ENCODE measurements at regions not wholly inside any gene's neighbourhood (a gene's known extent, or its start where the extent isn't known, plus 50 kb on each side); places are given as distances from the start of the nearest gene placed in this dataset.

- DNase-seq (ENCODE audit: low spot score) = no peak
Observed at GRCh38 chr11:30089921-30090320, 73.1 kb upstream of the KCNA4 start.

GRCh38 chr11:30091246-30091645 lies 74.4 kb upstream of the KCNA4 start:
- no peak for DNase-seq (ENCODE audit: low spot score)

- DNase-seq (ENCODE audit: low spot score) = no peak
Observed at GRCh38 chr11:30091737-30092136, 74.9 kb upstream of the KCNA4 start.

DNA sequence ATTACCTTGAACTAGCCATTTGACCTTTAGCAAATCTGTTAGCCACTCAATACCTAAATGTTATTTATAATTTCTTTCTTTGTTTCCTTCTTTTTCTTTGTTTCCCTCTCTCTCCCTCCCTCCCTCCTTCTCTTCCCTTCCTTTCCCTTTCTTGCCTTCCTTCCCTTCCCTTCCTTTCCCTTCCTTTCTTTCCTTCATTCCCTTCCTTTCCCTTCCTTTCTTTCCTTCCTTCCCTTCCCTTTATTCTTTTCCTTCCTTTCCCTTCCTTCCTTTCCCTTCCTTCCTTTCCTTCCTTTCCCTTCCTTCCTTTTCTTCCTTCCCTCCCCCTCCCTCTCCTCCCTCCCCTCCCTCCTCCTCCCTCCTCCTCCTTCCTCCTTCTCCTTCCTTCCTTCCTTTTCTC lies 75.7 kb upstream of the KCNA4 start:
- DNase-seq (ENCODE audit: low spot score) = no peak

- DNase-seq (ENCODE audit: low spot score) = no peak
Observed at GRCh38 chr11:30100495-30100894, 83.7 kb upstream of the KCNA4 start.

GRCh38 chr11:30106222-30107181 lies 89.7 kb upstream of the KCNA4 start:
- no peak for DNase-seq (ENCODE audit: low spot score)

DNA sequence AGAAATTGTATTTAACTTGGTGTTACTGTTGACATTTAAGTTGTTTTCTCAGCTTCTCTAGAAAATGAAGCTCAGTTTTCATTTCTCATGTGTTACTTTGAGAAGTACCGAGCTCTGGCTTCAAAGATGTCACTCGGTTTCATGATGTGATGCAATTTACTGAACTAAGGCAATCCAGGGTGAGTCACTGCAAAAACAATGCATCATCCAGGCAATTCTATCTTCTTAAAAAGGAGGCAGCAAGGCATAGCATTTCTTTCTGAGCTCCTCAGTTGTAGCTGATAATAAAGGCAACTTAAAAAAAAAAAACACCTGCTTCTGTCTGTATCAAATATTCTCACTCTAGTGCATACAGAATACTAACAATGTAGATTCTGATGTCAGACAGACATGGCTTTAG lies 91.1 kb upstream of the KCNA4 start:
- DNase-seq (ENCODE audit: low spot score) = peak; percentile 62

- no peak for DNase-seq (ENCODE audit: low spot score)
Observed at GRCh38 chr11:30109774-30110173, 92.9 kb upstream of the KCNA4 start.

DNA sequence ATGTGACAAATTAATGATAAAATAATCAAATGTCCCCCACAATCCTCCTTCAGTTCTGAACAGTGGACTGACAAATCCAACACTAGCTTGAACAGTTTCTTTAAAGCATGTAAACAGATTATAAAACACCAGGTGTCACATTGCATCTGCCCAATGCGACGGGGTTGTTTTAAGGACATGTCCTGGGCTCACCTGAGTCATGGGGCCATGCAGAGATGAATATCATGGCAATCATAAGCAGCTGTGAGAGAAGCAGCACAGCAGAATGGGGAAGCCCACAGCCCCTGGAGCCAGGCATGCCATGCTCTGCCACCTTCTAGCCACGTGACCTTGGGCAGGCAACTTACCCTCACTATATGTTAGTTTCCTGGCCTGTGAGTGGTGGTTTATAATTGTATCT lies 93.9 kb upstream of the KCNA4 start:
- DNase-seq (ENCODE audit: low spot score) = no peak

GRCh38 chr11:30111786-30112185 lies 95.0 kb upstream of the KCNA4 start:
- no peak for DNase-seq (ENCODE audit: low spot score)

DNA sequence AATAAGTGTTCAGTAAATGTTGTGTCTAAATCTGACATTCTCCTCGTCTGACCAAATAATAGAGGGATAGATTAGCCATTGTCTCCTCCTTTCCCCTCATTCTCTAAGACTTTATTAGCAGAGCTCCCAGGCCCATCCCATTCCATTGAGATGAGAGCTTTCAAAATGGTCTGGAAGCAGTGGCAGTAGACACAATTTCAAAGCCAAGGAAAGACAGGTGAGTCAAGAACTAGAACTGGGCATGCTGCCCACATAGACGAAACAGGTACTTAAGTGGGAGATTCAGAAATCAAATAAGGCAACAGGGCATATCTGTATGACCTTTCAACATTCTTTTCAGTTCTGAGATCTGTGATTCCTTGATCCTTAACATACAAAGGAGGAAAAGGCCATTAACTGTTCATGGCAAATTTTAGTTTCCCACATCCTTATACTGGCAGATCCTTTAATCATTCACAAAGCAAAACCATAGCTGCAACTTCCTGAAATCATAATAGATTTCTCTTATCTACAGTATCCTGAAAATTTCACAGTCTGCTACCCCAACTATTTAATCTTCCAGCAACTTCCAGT lies 96.6 kb upstream of the KCNA4 start:
- no peak for DNase-seq (ENCODE audit: low spot score)

GRCh38 chr11:30116512-30116911 lies 99.7 kb upstream of the KCNA4 start:
- no peak for DNase-seq (ENCODE audit: low spot score)

- DNase-seq (ENCODE audit: low spot score) = no peak
Observed at GRCh38 chr11:30120045-30120589, 103.3 kb upstream of the KCNA4 start.

DNA sequence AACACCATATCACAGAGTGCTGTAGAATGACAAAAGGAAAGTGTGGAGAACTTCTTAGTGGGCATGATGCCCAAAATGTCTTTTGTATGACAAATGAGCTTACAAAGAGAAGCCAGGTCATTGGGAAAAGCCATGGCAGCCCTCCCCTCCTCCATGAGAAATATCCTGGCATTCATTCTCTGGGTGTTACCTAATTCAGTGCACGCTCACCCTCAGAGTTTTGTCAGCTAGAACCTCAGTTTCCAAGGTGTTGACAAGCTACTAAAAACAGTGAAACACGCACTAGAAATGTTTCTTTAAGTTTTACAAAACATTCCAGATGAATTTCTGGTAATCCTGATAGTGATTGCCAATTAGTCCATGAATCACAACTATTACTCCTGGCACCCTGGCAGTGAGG lies 105.4 kb upstream of the FSHB start:
- DNase-seq (ENCODE audit: low spot score) = no peak

DNA sequence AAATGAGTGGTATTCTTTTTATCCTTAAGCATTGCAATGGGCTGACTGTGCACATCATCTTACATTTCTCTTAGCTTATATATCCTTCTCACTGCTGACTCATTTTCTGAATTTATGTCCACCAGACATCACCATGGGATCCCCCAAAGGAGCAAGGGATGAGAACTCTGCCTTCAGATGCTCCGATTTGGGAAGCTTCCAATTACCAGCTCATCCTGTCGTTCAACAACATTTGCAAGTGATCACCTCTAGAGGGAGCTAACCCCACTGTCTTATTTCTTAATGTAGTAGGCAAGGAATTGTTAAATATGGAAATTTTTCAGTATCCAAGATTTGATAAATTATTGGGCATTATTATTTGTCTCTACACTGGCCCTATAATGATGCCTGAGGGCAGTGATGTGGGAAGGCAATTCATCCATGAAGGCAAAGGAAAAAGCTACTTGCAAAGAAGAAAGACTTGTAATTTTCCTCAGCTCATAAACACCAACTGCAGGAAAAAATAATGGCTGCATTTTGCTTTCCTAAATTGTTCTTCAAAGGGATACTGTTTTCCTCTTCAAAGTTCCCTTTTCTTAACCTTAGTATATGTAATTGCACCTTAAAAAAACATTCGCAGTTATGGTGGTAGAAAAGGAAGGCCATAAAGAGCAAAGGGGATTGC lies 102.4 kb upstream of the FSHB start:
- peak; percentile 80 for DNase-seq (ENCODE audit: low spot score)

DNA sequence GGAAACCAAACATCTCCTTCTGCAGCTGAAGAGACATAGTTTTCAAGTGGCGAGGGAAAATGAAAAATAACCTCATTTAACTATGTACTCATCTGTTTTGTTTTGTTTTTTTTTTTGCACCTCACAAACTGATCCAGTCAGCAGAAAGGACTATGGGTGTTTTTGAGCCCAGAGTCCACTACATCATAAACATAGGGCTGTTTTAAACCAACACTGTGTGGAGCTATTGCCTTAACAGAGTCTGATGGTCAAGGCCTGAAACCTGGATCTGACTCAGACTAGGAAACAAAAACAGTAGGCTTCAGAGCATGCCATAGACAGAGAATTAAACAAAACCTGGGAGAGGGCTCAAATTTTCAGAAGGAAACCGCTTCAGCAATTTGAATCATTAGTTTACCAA lies 99.3 kb upstream of the FSHB start:
- peak; percentile 25 for DNase-seq (ENCODE audit: low spot score)

GRCh38 chr11:30133281-30133680 lies 97.5 kb upstream of the FSHB start:
- DNase-seq (ENCODE audit: low spot score) = no peak

GRCh38 chr11:30143098-30143705 lies 87.6 kb upstream of the FSHB start:
- DNase-seq (ENCODE audit: low spot score) = peak; percentile 41

- DNase-seq (ENCODE audit: low spot score) = no peak
Observed at GRCh38 chr11:30147293-30147692, 83.5 kb upstream of the FSHB start.

DNA sequence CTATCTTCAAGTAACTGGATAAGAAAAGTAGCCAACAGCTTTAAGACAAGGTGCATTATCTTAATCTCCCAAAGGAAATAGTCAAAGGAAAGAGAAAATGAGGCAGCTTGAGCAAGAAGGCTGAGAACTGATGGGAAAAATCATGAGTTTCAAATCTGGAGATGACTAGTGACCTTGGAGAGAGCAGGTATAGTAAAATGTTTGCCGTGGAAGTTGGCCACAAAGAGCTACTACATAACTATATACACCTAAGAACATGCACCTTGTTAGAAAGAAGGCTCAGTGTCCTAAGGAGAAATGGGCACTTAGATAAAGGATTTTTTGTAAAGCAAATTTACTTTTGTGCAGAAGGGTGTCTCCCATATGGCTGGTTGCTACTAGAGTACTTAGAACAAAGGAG lies 80.8 kb upstream of the FSHB start:
- no peak for DNase-seq (ENCODE audit: low spot score)

- DNase-seq (ENCODE audit: low spot score) = no peak
Observed at GRCh38 chr11:30150425-30150824, 80.4 kb upstream of the FSHB start.

- no peak for DNase-seq (ENCODE audit: low spot score)
Observed at GRCh38 chr11:30153008-30153407, 77.8 kb upstream of the FSHB start.

Data from RKO (cell line).